Left ventricle myocardium inferior (tissue), 1 donor: ENCODE measurements at regions not wholly inside any gene's neighbourhood (a gene's known extent, or its start where the extent isn't known, plus 50 kb on each side); places are given as distances from the start of the nearest gene placed in this dataset.

ENCODE experiments used
- DNase-seq: peaks from one replicate; pipeline ENCODE4 v3.0.0-alpha.2; 2020
- H3K27ac ChIP-seq: fragments of 200-600 bp; replicated peaks from 2 replicates; pipeline ENCODE4 v1.8.0; 2021
- H3K27me3 ChIP-seq: fragments of 200-600 bp; 2 replicates; pipeline ENCODE4 v1.8.0; 2021; ENCODE audit warnings: low read depth
- H3K36me3 ChIP-seq: fragments of 200-600 bp; 2 replicates; pipeline ENCODE4 v1.8.0; 2021
- H3K4me1 ChIP-seq: fragments of 200-600 bp; 2 replicates; pipeline ENCODE4 v1.8.0; 2021
- H3K4me3 ChIP-seq: fragments of 200-600 bp; 2 replicates; pipeline ENCODE4 v1.8.0; 2021; ENCODE audit warnings: mild to moderate bottlenecking, moderate library complexity
- H3K9me3 ChIP-seq: fragments of 200-600 bp; replicated peaks from 2 replicates; pipeline ENCODE4 v1.8.0; 2021
- intact Hi-C: fragments of 100-400 bp; cut with micrococcal nuclease; formaldehyde crosslinking; loops from one replicate; pipeline ENCODE4 v1.11.0; 2022
- TF ChIP-seq, protein P1 (sequence below): fragments of 200-600 bp; IDR thresholded peaks from 2 replicates; pipeline ENCODE4 v1.8.0; 2021; ENCODE audit warnings: antibody characterized with exemption, mild to moderate bottlenecking, borderline replicate concordance
- donor health status: DM: no; HTN: yes; CAD: no; lungs with severe emphysema.

DNA sequence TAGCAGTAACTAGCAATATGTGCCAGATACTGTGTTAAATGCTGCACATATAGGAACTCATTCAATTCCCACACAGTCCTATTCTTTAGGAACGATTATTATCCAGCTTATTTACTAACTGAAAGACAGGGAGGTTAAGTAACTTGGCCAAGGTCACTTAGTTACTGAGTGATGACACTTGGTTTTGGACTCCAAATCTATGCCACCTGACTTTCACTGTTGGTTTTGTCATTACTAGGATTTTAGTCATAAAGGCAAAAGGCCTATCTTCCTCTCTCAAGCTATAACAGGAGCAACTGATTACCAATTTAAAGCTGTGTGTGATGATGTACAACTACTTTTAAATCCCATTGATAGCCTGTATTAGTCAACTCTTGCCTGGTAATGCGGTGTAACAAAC, 138.9 kb upstream of the STX18 start:
- Histone ChIP-seq H3K36me3 (no peaks in the 10 kb centered on the region), H3K27me3 (no peaks in the 10 kb centered on the region), H3K4me1 (no peaks in the 10 kb centered on the region), H3K9me3 (no peaks in the 10 kb centered on the region), H3K27ac (no peak overlapping the region), H3K4me3 (no peak overlapping the region)
- no peak for DNase-seq
- intact Hi-C loops, result no loop called here
- TF ChIP-seq, protein P1, sequence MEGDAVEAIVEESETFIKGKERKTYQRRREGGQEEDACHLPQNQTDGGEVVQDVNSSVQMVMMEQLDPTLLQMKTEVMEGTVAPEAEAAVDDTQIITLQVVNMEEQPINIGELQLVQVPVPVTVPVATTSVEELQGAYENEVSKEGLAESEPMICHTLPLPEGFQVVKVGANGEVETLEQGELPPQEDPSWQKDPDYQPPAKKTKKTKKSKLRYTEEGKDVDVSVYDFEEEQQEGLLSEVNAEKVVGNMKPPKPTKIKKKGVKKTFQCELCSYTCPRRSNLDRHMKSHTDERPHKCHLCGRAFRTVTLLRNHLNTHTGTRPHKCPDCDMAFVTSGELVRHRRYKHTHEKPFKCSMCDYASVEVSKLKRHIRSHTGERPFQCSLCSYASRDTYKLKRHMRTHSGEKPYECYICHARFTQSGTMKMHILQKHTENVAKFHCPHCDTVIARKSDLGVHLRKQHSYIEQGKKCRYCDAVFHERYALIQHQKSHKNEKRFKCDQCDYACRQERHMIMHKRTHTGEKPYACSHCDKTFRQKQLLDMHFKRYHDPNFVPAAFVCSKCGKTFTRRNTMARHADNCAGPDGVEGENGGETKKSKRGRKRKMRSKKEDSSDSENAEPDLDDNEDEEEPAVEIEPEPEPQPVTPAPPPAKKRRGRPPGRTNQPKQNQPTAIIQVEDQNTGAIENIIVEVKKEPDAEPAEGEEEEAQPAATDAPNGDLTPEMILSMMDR, result no peak

DNA sequence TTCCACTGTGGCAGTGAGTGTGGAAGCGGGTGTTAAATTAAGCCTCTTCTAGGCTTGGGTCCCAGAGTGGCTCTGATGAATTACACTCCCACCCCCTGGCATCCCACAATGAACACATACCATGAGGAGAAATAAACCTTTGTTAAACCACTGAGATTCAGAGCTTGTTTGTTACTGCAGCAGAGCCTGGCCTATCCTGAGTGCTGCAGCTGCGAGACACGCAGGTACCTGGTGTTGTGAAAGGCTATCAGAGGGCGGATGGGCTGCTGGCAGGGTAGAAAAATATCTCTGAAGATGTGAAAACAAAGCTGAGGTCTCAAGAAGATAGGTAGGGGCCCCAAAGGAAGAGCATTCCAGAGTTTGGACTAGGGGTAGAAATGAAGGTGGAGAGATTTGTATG, 138.4 kb upstream of the STX18 start:
- Histone ChIP-seq H3K4me3 (no peak overlapping the region), H3K27ac (no peak overlapping the region), H3K9me3 (no peaks in the 10 kb centered on the region), H3K36me3 (no peaks in the 10 kb centered on the region), H3K4me1 (no peaks in the 10 kb centered on the region), H3K27me3 (no peaks in the 10 kb centered on the region)
- intact Hi-C loops, result no loop called here
- TF ChIP-seq, protein P1, result no peak
- no peak for DNase-seq

DNA sequence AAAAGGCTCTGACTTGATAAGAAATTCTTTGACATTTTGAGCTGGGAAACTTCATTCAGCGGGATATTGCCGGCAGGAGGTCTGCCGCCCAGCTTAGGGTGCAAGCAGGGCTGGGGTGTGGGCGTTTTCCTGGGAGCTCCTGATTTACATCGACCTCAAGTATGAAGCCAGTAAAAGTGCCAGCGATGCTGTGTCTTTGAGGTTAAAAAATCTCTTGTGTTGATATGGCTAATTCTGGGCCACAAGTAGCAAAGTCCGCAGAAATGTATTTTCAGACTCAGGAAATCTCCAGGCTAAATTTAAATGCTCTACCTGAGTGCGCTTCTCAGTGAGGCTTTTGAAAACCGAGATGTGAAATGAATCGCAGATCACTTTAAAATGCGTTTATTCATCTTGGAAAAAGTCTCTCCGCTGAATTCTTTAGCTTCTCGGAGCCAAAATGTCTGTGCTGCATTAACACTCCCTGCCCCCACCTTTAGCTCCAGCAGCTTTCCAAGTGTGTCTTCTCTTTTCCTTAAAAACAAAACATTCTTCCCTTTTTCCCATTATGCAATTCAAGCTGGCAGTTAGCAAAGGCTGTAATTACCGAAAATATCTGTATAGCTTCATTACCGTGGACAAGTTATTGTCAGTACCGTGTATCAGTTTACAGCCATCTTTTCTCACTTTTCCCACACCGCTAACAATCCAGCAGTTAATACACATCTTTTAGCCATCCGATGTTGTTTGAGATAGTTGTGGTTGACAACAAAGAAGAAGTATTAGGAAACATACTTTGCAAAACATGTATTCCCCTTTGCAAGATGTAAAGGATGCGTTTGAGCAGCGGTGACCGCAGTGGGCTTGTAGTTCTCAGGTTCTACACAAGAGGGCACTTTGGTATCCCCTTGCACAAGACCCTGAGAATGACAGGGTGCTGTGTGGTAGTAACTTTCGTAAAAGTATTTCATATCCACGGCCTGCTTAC, 136.0 kb upstream of the STX18 start:
- Histone ChIP-seq H3K4me3 (peak overlapping the region; percentile 4), H3K9me3 (no peaks in the 10 kb centered on the region), H3K27ac (no peak overlapping the region), H3K36me3 (no peaks in the 10 kb centered on the region), H3K4me1 (no peaks in the 10 kb centered on the region), H3K27me3 (no peaks in the 10 kb centered on the region)
- DNase-seq, result no peak
- intact Hi-C loops, result no loop called here
- TF ChIP-seq, protein P1, result peak; percentile 64

DNA sequence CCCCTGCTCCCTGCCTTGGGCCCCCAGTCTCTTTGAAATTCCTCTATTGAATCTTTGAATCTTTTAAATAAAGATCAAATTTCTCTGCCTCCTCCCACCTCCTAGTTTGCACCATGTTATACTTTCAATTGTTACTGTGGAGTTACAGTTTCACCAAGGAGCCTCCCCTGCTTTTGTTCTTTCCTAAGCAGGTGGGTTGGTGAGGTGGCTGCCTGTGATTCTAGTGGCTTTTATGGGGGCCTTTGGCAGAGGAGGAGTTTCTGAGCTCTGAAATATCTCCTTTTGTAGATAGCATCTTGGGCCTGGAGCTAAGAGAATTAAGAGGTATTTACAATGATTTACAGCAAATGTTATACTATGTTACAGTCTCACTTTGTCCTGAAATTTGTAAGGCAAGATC, 133.8 kb upstream of the STX18 start:
- Histone ChIP-seq H3K4me1 (peaks cover 4% of the 10 kb centered on the region), H3K9me3 (no peaks in the 10 kb centered on the region), H3K36me3 (no peaks in the 10 kb centered on the region), H3K27me3 (peaks cover 7% of the 10 kb centered on the region), H3K27ac (no peak overlapping the region), H3K4me3 (no peak overlapping the region)
- intact Hi-C loops, result no loop called here
- DNase-seq, result no peak
- TF ChIP-seq, protein P1, result no peak

DNA sequence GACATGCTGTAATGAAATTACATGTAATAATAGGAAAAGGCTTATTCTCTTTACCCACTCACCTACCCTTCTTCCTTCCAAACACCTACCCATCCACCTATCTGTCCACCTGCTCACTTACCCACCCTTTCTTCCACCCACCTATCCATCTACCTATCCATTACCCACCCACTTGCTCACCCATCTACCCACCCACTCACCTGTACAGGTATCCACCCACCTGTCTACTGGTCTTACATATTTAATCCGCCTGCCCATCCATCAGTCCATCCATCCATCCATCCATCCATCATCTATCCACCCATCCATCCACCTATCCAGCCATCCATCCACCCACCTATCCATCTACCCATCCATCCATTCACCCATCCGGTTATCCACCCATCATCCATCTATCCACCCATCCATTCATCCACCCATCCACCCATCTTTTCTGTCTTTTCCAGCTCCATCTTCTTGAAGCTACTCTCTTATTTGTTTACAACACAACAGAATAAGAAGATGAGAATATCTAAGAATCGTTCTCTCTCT, 133.3 kb upstream of the STX18 start:
- intact Hi-C loops, result no loop called here

More for the DNA sequence above, 133.3 kb upstream of the STX18 start:
- TF ChIP-seq, protein P1, result no peak
- H3K9me3 ChIP-seq, result no peaks in the 10 kb centered on the region
- H3K27ac ChIP-seq, result no peak overlapping the region
- no peaks in the 10 kb centered on the region for H3K36me3 ChIP-seq
- no peak for DNase-seq
- H3K27me3 ChIP-seq, result peaks cover 7% of the 10 kb centered on the region
- H3K4me3 ChIP-seq, result no peak overlapping the region
- H3K4me1 ChIP-seq, result peaks cover 4% of the 10 kb centered on the region
